ENCODE measurements at regions not wholly inside any gene's neighbourhood (a gene's known extent, or its start where the extent isn't known, plus 50 kb on each side); places are given as distances from the start of the nearest gene placed in this dataset.

GRCh38 chr2:164044622-164045021 is 308.8 kb upstream of the FIGN start:
- TF ChIP-seq CTCF (IDR thresholded peaks at IDR 0.05), result no peak
- no peak for TF ChIP-seq POLR2A (IDR thresholded peaks at IDR 0.05)
